Esophagus squamous epithelium (tissue), 4 donors: ENCODE measurements at regions not wholly inside any gene's neighbourhood (a gene's known extent, or its start where the extent isn't known, plus 50 kb on each side); places are given as distances from the start of the nearest gene placed in this dataset.

ENCODE experiments used
- CTCF ChIP-seq, 6 experiments: fragments of 450-650 bp in 4 of 6; fragments of 200-600 bp in 2 of 6; sonication (generic) in 2 of 6; IDR thresholded peaks; one replicate each; pipeline ENCODE4 v1.5.1; 2016 to 2019; ENCODE audit warnings: antibody characterized with exemption in 6 of 6, mild to moderate bottlenecking in 4 of 6, moderate library complexity in 4 of 6
- POLR2A ChIP-seq, 4 donors: fragments of 450-650 bp; IDR thresholded peaks; one replicate each; pipeline ENCODE4 v1.6.1; 2017; ENCODE audit warnings: antibody characterized with exemption in 4 of 4, mild to moderate bottlenecking in 4 of 4, moderate library complexity in 3 of 4

GRCh38 chr10:124319926-124320391 lies 98.8 kb downstream of the OAT start:
- TF ChIP-seq POLR2A (IDR thresholded peaks at IDR 0.05) (no peak), CTCF (IDR thresholded peaks at IDR 0.05) (no peak)
